Kidney epithelial cell (primary cell): ENCODE measurements at regions not wholly inside any gene's neighbourhood (a gene's known extent, or its start where the extent isn't known, plus 50 kb on each side); places are given as distances from the start of the nearest gene placed in this dataset.
"Not testable (repeated sequence)": the region's sequence is repeated elsewhere in the genome, so short reads cannot be mapped to it uniquely, and the experiment has no call there.

Source experiments
- DNase-seq: peaks from one replicate; pipeline ENCODE4 v3.0.0-alpha.2; 2010; ENCODE audit warnings: low read depth
- H3K27me3 ChIP-seq: 2 replicates; pipeline ENCODE4 v1.6.0; 2011; ENCODE audit warnings: low read length; ENCODE audit not compliant: control insufficient read depth, insufficient read depth
- H3K36me3 ChIP-seq: 2 replicates; pipeline ENCODE4 v1.5.1; 2011; ENCODE audit warnings: low read length; ENCODE audit not compliant: control insufficient read depth, insufficient read depth
- H3K4me3 ChIP-seq: 2 replicates; pipeline ENCODE4 v1.5.1; 2011; ENCODE audit warnings: low read depth, mild to moderate bottlenecking, control low read depth, low read length
- TF ChIP-seq, protein P1 (sequence below): IDR thresholded peaks from 2 replicates; pipeline ENCODE4 v1.5.1; 2011; ENCODE audit warnings: mild to moderate bottlenecking, moderate library complexity, low read length, control low read depth, inconsistent platforms; ENCODE audit not compliant: insufficient read depth, poor library complexity, severe bottlenecking

DNA sequence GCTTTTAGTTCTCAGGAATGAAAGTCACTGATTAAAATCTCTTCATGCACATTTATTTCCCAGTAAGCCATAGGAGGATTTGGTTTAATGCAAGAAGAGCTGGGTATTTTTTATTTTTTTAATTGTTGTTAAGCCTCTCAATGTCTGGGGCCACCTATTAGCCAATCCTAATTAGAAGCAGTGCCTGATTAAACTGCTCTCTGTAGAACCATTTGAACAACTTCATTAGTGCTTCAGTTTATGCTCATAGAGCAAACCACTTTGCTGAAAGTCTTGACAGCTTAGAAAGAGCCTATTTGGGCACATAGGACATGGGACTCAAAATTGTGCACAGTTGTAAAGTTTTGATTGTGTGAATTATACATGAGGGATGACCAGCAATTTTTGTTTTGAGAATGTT, 548.9 kb downstream of the FRK start:
- H3K4me3 ChIP-seq = no peak overlapping the region
- no peak for DNase-seq
- TF ChIP-seq, protein P1, sequence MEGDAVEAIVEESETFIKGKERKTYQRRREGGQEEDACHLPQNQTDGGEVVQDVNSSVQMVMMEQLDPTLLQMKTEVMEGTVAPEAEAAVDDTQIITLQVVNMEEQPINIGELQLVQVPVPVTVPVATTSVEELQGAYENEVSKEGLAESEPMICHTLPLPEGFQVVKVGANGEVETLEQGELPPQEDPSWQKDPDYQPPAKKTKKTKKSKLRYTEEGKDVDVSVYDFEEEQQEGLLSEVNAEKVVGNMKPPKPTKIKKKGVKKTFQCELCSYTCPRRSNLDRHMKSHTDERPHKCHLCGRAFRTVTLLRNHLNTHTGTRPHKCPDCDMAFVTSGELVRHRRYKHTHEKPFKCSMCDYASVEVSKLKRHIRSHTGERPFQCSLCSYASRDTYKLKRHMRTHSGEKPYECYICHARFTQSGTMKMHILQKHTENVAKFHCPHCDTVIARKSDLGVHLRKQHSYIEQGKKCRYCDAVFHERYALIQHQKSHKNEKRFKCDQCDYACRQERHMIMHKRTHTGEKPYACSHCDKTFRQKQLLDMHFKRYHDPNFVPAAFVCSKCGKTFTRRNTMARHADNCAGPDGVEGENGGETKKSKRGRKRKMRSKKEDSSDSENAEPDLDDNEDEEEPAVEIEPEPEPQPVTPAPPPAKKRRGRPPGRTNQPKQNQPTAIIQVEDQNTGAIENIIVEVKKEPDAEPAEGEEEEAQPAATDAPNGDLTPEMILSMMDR = no peak
- no peaks in the 10 kb centered on the region for H3K27me3 ChIP-seq
- H3K36me3 ChIP-seq = no peaks in the 10 kb centered on the region

DNA sequence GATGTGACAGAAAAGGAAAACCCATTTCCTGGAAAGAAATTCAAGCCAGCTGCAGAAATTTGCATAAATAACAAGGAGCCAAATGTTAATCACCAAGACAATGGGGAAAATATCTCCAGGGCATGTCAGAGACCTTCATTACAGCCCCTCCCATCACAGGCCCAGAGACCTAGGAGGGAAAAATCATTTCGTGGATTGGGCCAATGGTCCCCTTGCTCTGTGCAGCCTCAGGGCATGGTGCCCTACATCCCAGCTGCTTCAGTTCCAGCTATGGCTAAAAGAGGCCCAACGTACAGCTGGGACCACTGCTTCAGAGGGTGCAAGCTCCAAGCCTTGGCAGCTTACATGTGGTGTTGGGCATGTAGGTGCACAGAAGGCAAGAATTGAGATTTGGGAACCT, 558.3 kb downstream of the FRK start:
- not testable (repeated sequence) for H3K4me3 ChIP-seq, H3K27me3 ChIP-seq, DNase-seq, H3K36me3 ChIP-seq

DNA sequence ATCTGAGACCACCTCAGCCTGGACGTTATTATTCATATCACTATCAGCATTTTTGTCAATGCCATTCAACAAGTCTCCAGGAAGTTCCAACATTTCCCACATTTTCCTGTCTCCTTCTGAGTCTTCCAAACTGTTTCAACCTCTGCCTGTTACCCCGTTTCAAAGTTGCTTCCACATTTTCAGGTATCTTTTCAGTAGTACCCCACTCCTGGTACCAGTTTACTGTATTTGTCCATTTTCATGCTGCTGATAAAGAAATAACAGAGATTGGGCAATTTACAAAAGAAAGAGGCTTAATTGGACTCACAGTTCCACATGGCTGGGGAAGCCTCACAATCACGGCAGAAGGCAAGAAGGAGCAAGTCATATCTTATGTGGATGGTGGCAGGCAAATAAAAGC, 565.5 kb downstream of the FRK start:
- Histone ChIP-seq H3K36me3 (no peaks in the 10 kb centered on the region), H3K27me3 (no peaks in the 10 kb centered on the region), H3K4me3 (no peak overlapping the region)
- TF ChIP-seq, protein P1 = no peak
- no peak for DNase-seq

DNA sequence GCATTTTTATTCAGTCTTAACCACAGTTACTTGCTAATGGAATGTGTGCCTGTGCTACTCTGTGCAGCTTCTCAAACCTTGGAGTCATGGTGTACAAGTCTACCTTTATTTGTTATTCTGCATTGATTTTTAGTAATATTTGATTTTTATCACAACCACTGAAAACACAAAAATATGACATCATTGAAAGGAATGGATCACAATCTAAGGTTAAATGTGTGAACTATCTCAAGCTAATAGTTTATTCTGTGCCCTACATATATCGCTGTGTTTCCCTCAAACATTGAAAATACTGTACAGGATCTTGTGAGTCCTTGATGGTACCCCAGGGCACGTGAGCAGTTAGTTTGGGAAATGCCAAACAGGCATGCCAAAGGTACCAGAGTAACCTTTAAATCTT, 573.4 kb downstream of the FRK start:
- Histone ChIP-seq H3K4me3 (no peak overlapping the region), H3K27me3 (no peaks in the 10 kb centered on the region), H3K36me3 (no peaks in the 10 kb centered on the region)
- TF ChIP-seq, protein P1 = no peak
- no peak for DNase-seq

DNA sequence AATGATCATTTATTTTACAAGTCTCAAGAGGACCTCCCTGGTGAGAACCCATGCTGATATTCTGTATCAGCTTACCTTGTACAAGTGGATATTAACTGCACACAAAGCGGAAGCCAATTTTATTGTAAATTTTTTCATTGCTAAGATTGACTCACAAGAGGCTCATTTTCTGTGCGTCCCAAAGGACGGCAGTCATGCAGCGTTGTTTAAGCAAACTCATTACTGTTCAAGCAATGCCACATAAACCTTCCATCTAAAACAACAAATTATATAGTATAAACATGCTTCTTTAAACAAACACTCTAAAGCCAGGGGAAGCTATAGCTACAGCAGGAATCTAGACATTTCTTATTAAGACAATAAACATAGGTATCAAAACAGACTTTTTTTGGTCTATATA, 575.3 kb downstream of the FRK start:
- Histone ChIP-seq H3K36me3 (no peaks in the 10 kb centered on the region), H3K27me3 (no peaks in the 10 kb centered on the region), H3K4me3 (no peak overlapping the region)
- TF ChIP-seq, protein P1 = no peak
- no peak for DNase-seq

DNA sequence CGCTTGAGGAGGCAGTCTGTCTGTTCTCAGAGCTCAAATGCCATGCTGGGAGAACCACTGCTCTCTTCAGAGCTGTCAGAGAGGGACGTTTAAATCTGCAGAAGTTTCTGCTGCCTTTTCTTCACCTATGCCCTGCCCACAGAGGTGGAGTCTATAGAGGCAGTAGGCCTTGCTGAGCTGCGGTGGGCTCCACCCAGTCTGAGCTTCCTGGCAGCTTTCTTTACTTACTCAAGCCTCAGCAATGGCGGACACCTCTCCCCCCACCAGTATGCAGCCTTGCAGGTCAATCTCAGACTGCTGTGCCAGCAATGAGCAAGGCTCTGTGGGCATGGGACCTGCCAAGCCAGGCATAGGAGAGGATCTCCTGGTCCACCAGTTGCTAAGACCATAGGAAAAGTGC, 580.1 kb downstream of the FRK start:
- not testable (repeated sequence) for H3K27me3 ChIP-seq, H3K36me3 ChIP-seq, DNase-seq, H3K4me3 ChIP-seq

DNA sequence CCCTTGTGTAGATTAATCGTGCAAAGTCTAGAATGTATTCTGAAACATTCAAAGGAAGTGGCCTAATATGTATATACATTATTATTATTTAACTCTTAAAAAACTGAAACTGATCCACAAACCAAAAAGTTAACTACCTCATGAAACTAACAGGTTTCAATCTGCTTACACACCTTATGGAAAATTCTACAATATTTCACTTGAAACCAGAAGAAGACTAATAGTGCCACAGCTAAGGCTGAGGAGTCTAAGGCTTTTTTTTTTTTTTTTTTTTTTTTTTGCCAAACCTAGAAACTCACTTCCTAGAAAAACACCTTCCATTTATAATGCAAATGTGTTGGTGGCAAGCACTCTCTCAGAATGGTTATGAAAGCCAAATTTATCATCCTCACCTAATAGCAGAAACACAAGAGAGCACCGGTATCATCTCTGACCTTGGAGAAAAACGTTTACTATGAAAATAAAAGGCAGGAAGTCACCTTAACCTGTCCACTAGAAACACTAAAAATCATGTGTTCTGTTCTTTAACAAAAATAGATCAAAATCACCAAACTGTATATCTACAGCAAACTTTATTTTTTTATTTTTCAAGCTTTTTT, 586.1 kb downstream of the FRK start:
- Histone ChIP-seq H3K4me3 (no peak overlapping the region), H3K27me3 (no peaks in the 10 kb centered on the region), H3K36me3 (no peaks in the 10 kb centered on the region)
- DNase-seq = no peak
- TF ChIP-seq, protein P1 = no peak
